Kidney epithelial cell (primary cell): ENCODE measurements at regions not wholly inside any gene's neighbourhood (a gene's known extent, or its start where the extent isn't known, plus 50 kb on each side); places are given as distances from the start of the nearest gene placed in this dataset.

ENCODE experiments used
- DNase-seq: peaks from one replicate; pipeline ENCODE4 v3.0.0-alpha.2; 2010; ENCODE audit warnings: low read depth
- H3K27me3 ChIP-seq: 2 replicates; pipeline ENCODE4 v1.6.0; 2011; ENCODE audit warnings: low read length; ENCODE audit not compliant: control insufficient read depth, insufficient read depth
- H3K36me3 ChIP-seq: 2 replicates; pipeline ENCODE4 v1.5.1; 2011; ENCODE audit warnings: low read length; ENCODE audit not compliant: control insufficient read depth, insufficient read depth
- H3K4me3 ChIP-seq: 2 replicates; pipeline ENCODE4 v1.5.1; 2011; ENCODE audit warnings: low read depth, mild to moderate bottlenecking, control low read depth, low read length
- TF ChIP-seq, protein P1 (sequence below): IDR thresholded peaks from 2 replicates; pipeline ENCODE4 v1.5.1; 2011; ENCODE audit warnings: mild to moderate bottlenecking, moderate library complexity, low read length, control low read depth, inconsistent platforms; ENCODE audit not compliant: insufficient read depth, poor library complexity, severe bottlenecking

DNA sequence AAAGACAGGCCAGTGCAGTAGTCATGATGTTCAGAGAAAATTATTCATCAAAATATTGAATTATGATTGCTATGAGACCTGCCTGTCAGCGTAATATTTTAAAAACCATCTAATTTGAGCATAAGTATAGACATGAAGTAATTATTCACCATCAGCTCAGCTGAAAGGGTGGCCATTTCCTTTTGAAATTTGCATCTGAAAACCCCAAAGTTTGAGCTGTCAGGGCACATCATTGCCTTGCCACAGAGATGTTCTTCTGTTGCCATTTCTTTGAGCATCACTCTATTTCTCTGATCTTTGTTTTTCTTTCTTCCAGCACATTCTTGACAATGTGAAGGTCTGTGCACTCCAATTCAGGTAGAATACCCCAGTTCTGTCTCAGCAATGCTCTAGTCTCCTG lies 147.5 kb upstream of the RHOBTB1 start:
- Histone ChIP-seq H3K27me3 (no peaks in the 10 kb centered on the region), H3K4me3 (no peak overlapping the region), H3K36me3 (no peaks in the 10 kb centered on the region)
- DNase-seq, result no peak
- TF ChIP-seq, protein P1, sequence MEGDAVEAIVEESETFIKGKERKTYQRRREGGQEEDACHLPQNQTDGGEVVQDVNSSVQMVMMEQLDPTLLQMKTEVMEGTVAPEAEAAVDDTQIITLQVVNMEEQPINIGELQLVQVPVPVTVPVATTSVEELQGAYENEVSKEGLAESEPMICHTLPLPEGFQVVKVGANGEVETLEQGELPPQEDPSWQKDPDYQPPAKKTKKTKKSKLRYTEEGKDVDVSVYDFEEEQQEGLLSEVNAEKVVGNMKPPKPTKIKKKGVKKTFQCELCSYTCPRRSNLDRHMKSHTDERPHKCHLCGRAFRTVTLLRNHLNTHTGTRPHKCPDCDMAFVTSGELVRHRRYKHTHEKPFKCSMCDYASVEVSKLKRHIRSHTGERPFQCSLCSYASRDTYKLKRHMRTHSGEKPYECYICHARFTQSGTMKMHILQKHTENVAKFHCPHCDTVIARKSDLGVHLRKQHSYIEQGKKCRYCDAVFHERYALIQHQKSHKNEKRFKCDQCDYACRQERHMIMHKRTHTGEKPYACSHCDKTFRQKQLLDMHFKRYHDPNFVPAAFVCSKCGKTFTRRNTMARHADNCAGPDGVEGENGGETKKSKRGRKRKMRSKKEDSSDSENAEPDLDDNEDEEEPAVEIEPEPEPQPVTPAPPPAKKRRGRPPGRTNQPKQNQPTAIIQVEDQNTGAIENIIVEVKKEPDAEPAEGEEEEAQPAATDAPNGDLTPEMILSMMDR, result no peak

DNA sequence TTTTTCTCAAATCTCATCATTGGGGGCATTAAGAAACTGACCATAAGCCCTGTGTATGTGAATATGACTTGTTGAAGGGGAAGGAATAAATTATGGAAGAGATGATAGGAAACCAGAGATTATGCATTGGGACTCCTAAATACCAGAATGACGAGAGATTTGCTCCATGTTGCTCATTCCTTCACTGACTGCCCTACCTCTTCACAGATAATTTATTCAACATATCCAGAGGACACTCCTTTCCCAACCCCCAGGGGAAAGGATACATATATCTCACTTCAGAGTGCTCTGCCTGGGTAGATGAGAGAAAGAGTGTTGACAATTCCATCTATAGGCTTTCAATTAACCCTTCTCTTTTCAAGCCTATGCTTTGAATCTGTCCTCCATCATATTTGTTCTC lies 145.3 kb upstream of the RHOBTB1 start:
- H3K27me3 ChIP-seq, result no peaks in the 10 kb centered on the region
- H3K36me3 ChIP-seq, result no peaks in the 10 kb centered on the region
- H3K4me3 ChIP-seq, result no peak overlapping the region
- no peak for DNase-seq
- TF ChIP-seq, protein P1, result no peak

DNA sequence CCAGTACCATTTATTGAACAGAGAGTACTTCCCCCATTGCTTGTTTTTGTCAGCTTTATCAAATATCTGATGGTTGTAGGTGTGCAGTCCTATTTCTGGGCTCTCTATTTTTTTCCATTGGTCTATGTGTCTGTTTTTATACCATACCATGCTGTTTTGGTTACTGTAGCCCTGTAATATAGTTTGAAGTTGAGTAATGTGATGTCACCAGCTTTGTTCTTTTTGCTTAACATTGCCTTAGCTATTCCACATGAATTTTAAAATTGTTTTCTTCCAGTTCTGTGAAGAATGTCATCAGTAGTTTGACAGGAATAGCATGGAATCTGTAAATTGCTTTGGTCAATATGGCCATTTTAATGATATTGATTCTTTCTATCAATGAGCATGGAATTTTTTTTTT lies 140.5 kb upstream of the RHOBTB1 start:
- H3K36me3 ChIP-seq, result no peaks in the 10 kb centered on the region
- TF ChIP-seq, protein P1, result no peak
- no peaks in the 10 kb centered on the region for H3K27me3 ChIP-seq
- no peak overlapping the region for H3K4me3 ChIP-seq
- no peak for DNase-seq

DNA sequence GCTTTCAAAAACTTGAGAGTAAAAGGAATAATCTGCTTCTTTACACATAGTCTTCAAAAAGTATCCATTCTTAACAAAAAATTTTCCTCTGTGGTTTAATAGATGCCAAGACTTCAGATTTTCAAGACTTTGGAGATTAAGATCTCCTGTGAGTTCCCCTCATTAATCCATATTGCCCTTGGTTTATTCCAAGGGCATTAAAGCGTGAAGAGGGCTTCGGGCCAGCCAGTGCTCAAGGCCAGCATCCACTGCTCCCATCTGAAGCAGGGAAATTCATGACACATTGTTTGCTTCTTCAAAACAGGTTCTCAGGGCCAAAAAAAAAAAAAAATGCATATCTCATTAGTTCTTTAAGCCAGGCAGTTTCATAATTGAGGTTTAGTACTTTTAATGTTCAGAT lies 137.3 kb upstream of the RHOBTB1 start:
- H3K4me3 ChIP-seq, result no peak overlapping the region
- H3K36me3 ChIP-seq, result no peaks in the 10 kb centered on the region
- TF ChIP-seq, protein P1, result no peak
- no peak for DNase-seq
- H3K27me3 ChIP-seq, result no peaks in the 10 kb centered on the region

DNA sequence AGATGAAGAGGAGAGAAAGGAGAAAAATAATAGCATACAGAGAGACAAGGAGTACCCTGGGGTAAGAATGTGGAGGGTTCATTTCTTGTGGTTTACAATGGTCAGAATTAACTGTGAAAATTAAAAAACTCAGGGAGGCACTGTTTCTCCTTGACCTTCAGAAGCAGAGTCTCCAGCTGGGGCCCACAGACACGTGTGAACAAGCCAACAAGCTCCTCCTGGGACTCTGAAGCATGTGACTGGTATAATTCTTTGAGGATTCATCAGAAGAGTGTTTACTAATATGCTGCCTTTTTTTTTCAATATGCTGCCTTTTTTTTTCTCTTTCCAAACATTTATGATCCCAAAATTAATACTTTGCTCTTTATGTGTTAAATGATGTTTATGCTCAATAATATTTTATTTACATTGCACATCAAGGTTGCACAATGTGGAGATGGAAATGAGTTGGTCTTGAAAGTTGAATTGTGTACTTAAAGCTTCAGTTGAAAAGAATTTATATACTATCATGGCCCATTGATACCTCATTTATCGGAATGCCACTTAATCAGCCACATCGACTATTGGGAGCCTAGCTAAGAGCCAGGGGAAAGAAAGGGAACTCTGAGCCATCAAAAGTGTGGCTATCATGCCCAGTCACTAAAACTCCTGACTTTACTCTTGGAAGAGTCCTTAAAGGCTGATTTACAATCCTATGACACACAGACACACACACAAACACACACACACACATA lies 134.7 kb upstream of the RHOBTB1 start:
- H3K36me3 ChIP-seq, result no peaks in the 10 kb centered on the region
- TF ChIP-seq, protein P1, result no peak
- no peak overlapping the region for H3K4me3 ChIP-seq
- H3K27me3 ChIP-seq, result no peaks in the 10 kb centered on the region
- DNase-seq, result no peak

DNA sequence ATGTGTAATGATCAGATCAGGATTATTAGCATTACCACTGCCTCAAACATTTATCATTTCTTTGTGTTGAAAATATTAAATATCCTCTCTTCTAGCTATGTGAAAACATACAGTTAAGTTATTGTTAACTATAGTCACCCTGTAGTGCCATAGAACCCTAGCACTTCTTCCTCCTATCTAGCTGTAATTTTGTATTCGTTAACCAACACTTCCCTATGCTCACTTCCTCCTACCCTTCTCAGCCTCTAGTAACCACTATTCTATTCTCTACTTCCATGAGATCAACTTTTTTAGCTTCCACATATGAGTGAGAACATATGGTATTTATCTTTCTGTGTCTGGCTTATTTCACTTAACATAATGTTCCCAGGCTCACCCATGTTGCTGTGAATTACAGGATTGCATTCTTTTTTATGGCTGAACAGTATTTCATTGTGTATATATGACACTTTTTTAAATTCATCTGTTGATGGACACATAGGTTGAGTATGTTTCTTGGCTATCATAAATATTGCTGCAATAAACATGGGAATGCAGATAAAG lies 132.7 kb upstream of the RHOBTB1 start:
- Histone ChIP-seq H3K36me3 (no peaks in the 10 kb centered on the region), H3K4me3 (no peak overlapping the region), H3K27me3 (no peaks in the 10 kb centered on the region)
- TF ChIP-seq, protein P1, result no peak
- DNase-seq, result no peak
